ENCODE measurements at regions not wholly inside any gene's neighbourhood (a gene's known extent, or its start where the extent isn't known, plus 50 kb on each side); places are given as distances from the start of the nearest gene placed in this dataset.
"Not testable (repeated sequence)": the region's sequence is repeated elsewhere in the genome, so short reads cannot be mapped to it uniquely, and the experiment has no call there.

DNA sequence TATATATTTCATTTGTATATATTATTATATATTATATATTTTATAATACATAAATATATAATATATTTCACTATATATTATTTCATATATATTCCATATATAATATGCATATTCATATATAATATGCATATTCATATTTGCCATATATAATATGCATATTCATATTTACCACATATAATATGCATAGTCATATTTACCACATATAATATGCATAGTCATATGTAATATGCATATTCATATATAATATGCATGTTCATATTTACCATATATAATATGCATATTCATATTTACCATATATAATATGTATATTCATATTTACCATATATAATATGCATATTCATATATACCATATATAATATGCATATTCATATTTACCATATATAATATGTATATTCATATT lies 51.2 kb upstream of the GATA2 start:
- DNase-seq (ENCODE audit: low read depth, low spot score), result no peak
- TF ChIP-seq YY1 (IDR thresholded peaks at IDR 0.05; ENCODE audit: insufficient read depth, insufficient read length), result no peak
- TF ChIP-seq SUZ12 (IDR thresholded peaks at IDR 0.05; ENCODE audit: extremely low read depth, insufficient read depth, insufficient read length), result no peak
- TF ChIP-seq ZNF274 (IDR thresholded peaks at IDR 0.05; ENCODE audit: low read depth, low read length), result no peak

DNA sequence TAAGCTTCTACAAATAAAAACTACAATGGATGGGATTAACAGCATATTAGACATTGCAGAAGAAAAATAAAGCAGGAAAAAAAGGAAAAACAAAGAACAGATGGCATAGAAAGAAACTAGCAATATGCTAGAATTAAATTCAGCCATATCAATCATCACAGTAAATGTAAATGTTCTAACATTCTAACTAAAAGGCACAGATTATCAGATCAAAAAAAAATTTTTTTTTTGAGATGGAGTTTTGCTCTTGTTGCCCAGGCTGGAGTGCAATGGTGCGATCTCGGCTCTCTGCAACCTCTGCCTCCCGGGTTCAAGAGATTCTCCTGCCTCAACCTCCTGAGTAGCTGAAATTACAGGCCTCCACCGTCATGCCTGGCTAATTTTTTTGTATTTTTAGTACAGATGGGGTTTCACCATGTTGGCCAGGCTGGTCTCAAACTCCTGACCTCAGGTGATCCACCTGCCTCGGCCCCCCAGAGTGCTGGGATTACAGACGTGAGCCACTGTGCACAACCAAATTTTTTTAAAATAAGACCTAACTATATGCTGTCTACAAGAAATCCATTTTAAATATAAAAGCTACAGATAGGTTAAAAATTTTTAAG lies 50.7 kb upstream of the GATA2 start:
- not testable (repeated sequence) for H3K27me3 ChIP-seq (ENCODE audit: insufficient read depth, insufficient read length); H3K36me3 ChIP-seq (ENCODE audit: insufficient read depth, insufficient read length, low read length); H3K9ac ChIP-seq (ENCODE audit: insufficient read length, low read depth); H3K4me1 ChIP-seq (ENCODE audit: insufficient read depth, insufficient read length); H3K9me3 ChIP-seq (ENCODE audit: insufficient read depth, low read length); H3K4me3 ChIP-seq (ENCODE audit: insufficient read length, low read depth); DNase-seq (ENCODE audit: low read depth, low spot score)

More for the DNA sequence above, 51.2 kb upstream of the GATA2 start:
- Histone ChIP-seq H3K4me1 (ENCODE audit: insufficient read depth, insufficient read length) (peaks cover 6% of the 10 kb centered on the region), H3K27me3 (ENCODE audit: insufficient read depth, insufficient read length) (no peaks in the 10 kb centered on the region), H3K9me3 (ENCODE audit: insufficient read depth, low read length) (no peaks in the 10 kb centered on the region; the same call in 1 of the 2 replicates), H3K36me3 (ENCODE audit: insufficient read depth, insufficient read length, low read length) (no peaks in the 10 kb centered on the region), H3K4me3 (ENCODE audit: insufficient read length, low read depth) (no peak overlapping the region), H3K9ac (ENCODE audit: insufficient read length, low read depth) (no peak overlapping the region)

All from NT2/D1 (cell line).